ENCODE measurements at regions not wholly inside any gene's neighbourhood (a gene's known extent, or its start where the extent isn't known, plus 50 kb on each side); places are given as distances from the start of the nearest gene placed in this dataset.

DNA sequence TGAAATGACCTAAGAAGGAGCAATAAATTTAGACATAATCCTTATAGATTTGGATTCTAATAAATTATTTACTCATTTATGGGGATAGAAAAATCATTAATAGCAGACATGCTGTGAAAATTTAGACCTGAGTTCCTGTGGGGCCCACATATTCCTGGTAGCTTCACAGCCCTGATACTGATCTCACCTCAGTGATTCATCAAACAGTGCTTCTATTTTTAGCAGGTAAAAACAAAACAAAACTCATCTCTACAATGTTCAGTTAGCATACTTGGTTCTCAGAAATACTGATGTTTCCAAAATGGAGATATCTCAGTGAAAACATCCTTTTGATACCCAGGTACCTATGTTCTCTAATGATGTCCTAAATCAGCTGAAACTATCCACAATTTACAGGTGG is 841.1 kb upstream of the SORCS1 start:
- no peak overlapping the region for H3K56ac ChIP-seq (replicated peaks; ENCODE audit: insufficient read length, low read depth, low read length)
- ChIA-PET POLR2A (ENCODE audit: partially characterized antibody) (no interaction called here), CTCF (ENCODE audit: partially characterized antibody) (interaction anchor here (0.6 to 1.3 kb wide), 2 partner anchors 10 to 12 kb away, joined by 3 read pairs; no protein-coding TSS in a partner anchor)
- no peaks in the 10 kb centered on the region for H3K23me2 ChIP-seq (ENCODE audit: low read depth, low read length)
- H2BK5ac ChIP-seq (ENCODE audit: low read depth, low read length): no peak overlapping the region
- no peak overlapping the region for H2BK12ac ChIP-seq (ENCODE audit: low read depth, low read length)
- H3K27ac ChIP-seq (ENCODE audit: low read depth, low read length): no peak overlapping the region
- no peak overlapping the region for H4K91ac ChIP-seq (replicated peaks; ENCODE audit: insufficient read length, low read length)
- no peak overlapping the region for H2AK5ac ChIP-seq (ENCODE audit: low read depth, low read length)
- no peak overlapping the region for H3K4me3 ChIP-seq (ENCODE audit: extremely low read depth in 1 of 4, insufficient read depth in 2 of 4, low read depth in 3 of 4, low read length in 4 of 4)
- peaks cover 0 to 2% (median 0%) of the 10 kb centered on the region in 4 experiments; a peak in 1 of 7 replicates for H3K27me3 ChIP-seq (replicated peaks in 1 of 4; ENCODE audit: control insufficient read depth in 3 of 4, extremely low read depth in 1 of 4, insufficient read depth in 3 of 4, low read length in 3 of 4)
- H2AFZ ChIP-seq (ENCODE audit: low read length): no peak overlapping the region
- no peak overlapping the region for H3K9ac ChIP-seq (replicated peaks in 1 of 4; ENCODE audit: extremely low read depth in 1 of 4, low read depth in 3 of 4, low read length in 3 of 4)
- no peak overlapping the region for H2BK120ac ChIP-seq (replicated peaks; ENCODE audit: low read depth, low read length)
- H3K4ac ChIP-seq (replicated peaks; ENCODE audit: insufficient read length, low read depth, low read length): no peak overlapping the region
- no peak for TF ChIP-seq TBP (IDR thresholded peaks at IDR 0.05; ENCODE audit: low read depth, low read length)
- no peak for TF ChIP-seq RXRA (IDR thresholded peaks at IDR 0.05; ENCODE audit: insufficient read depth, low read depth, low read length)
- TF ChIP-seq HDAC6 (IDR thresholded peaks at IDR 0.05; ENCODE audit: low read depth, low read length): no peak
- TF ChIP-seq CHD1 (IDR thresholded peaks at IDR 0.05; ENCODE audit: low read depth, low read length): no peak
- TF ChIP-seq CBX5 (IDR thresholded peaks at IDR 0.05; ENCODE audit: low read depth, low read length): no peak
- no peak for TF ChIP-seq CHD2 (IDR thresholded peaks at IDR 0.05; ENCODE audit: low read length)
- TF ChIP-seq KDM5A (IDR thresholded peaks at IDR 0.05; ENCODE audit: low read length): no peak
- TF ChIP-seq POU5F1 (IDR thresholded peaks at IDR 0.05; ENCODE audit: low read depth, low read length): no peak
- no peak for TF ChIP-seq NANOG (IDR thresholded peaks at IDR 0.05; ENCODE audit: insufficient read depth, low read depth, low read length, poor library complexity, severe bottlenecking)
- no peak for TF ChIP-seq BACH1 (IDR thresholded peaks at IDR 0.05; ENCODE audit: low read length)
- no peak for TF ChIP-seq NRF1 (IDR thresholded peaks at IDR 0.05; ENCODE audit: low read depth, low read length)
- H3K9me3 ChIP-seq (ENCODE audit: insufficient read depth in 2 of 2, low read depth in 1 of 2, low read length in 1 of 2): peaks cover 9 to 14% of the 10 kb centered on the region in 2 experiments
- no peaks in the 10 kb centered on the region for H3K79me2 ChIP-seq (ENCODE audit: control insufficient read depth in 1 of 2, insufficient read depth in 2 of 2, low read length in 2 of 2)
- H3K23ac ChIP-seq (ENCODE audit: insufficient read length): no peak overlapping the region
- no peak overlapping the region for H3K4me2 ChIP-seq (ENCODE audit: insufficient read depth in 1 of 2, low read depth in 2 of 2, low read length in 2 of 2)
- no peak overlapping the region for H2BK15ac ChIP-seq (ENCODE audit: low read length)
- H4K5ac ChIP-seq (ENCODE audit: insufficient read length, low read depth, low read length): no peak overlapping the region
- peaks cover 0 to 3% (median 0%) of the 10 kb centered on the region in 4 experiments; a peak in 2 of 8 replicates for H3K36me3 ChIP-seq (ENCODE audit: control insufficient read depth in 2 of 4, insufficient read depth in 4 of 4, low read length in 3 of 4)
- H3K18ac ChIP-seq (ENCODE audit: extremely low read depth, low read length): no peak overlapping the region
- H3K14ac ChIP-seq (ENCODE audit: insufficient read length): no peak overlapping the region
- H3K79me1 ChIP-seq (ENCODE audit: low read depth, low read length): no peaks in the 10 kb centered on the region
- H3K4me1 ChIP-seq (replicated peaks in 1 of 4; ENCODE audit: control insufficient read depth in 3 of 4, insufficient read depth in 4 of 4, low read length in 3 of 4): no peaks in the 10 kb centered on the region
- FAIRE-seq (no peak), DNase-seq (ENCODE audit: low read depth in 1 of 2, low spot score in 2 of 2) (no peak)
- H2BK20ac ChIP-seq (ENCODE audit: low read length): no peak overlapping the region
- H4K20me1 ChIP-seq (replicated peaks in 1 of 2; ENCODE audit: control insufficient read depth in 1 of 2, insufficient read depth in 2 of 2, low read length in 2 of 2): no peaks in the 10 kb centered on the region
- H4K8ac ChIP-seq (ENCODE audit: extremely low read depth, insufficient read depth, low read length): no peak overlapping the region
